Dermis blood vessel endothelial cell (primary cell): ENCODE measurements at regions not wholly inside any gene's neighbourhood (a gene's known extent, or its start where the extent isn't known, plus 50 kb on each side); places are given as distances from the start of the nearest gene placed in this dataset.

Experiments used
- DNase-seq: peaks from one replicate; pipeline ENCODE4 v3.0.0; 2010

DNA sequence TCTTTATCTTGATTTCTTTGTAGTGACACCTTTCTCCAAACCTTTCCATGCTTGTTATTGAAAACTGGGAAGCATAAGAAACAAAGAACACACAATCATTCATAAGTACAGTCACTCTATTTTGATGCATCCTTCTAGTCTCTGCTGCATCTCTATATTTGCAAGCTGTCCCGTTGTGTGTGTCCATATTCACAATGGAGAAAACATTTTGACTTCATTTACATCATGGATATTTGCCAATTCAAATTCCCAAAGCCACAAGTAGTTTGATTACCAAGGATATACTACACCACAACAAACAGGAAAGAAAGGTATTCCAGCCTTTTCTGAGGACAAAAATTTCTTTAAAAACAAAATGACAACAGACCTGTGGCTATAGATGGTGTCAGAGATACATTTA lies 673.8 kb downstream of the STIM2 start:
- no peak for DNase-seq

DNA sequence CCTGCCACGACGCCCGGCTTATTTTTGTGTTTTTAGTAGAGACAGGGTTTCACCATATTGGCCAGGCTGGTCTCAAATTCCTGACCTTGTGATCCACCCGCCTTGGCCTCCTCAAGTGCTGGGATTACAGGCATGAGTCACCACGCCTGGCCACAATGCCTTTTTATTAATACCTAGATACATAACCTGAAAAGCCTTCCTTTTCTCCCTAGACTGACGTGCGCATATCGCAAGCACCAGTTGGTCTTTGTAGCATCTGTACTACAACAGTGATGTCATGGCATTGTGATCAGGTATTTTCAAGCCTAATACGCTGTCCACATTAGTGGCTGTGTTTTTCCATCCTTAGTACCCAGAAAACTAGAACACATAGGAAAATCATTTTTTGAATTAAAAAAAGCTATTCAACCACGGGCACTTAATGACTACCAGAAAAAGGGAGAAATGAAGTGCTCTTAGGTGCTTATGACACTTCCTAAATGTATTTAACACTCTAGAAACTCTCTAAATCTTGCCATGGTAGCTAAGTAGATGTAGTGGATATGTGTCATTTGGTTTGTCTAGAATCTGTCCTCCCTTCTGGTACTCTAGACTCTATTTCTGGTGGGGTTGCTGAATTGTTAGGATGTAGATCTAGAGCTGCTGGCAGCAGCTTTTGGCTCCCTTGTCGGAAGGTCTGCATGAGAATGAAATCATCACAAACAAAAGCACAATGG lies 707.8 kb downstream of the STIM2 start:
- DNase-seq = no peak

DNA sequence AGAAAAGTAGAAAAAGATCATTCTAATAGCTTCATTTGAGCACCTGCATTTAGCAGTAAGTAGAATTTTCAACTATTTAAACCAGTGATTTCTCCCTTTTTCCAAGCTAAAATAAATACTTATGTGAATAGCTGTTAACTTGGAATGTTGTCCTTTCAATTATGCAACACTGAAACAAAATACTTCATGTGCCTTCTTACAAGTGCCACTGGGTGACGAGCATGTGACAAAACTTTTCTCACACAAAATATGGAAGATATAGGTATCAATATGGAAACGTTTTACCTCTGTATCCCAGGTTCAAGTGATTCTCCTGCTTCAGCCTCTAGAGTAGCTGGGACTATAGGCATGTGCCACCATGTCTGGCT lies 708.3 kb downstream of the STIM2 start:
- no peak for DNase-seq

- DNase-seq = no peak
Observed at GRCh38 chr4:27574743-27575142, 714.1 kb downstream of the STIM2 start.

GRCh38 chr4:27577951-27578350 lies 717.3 kb downstream of the STIM2 start:
- no peak for DNase-seq

DNA sequence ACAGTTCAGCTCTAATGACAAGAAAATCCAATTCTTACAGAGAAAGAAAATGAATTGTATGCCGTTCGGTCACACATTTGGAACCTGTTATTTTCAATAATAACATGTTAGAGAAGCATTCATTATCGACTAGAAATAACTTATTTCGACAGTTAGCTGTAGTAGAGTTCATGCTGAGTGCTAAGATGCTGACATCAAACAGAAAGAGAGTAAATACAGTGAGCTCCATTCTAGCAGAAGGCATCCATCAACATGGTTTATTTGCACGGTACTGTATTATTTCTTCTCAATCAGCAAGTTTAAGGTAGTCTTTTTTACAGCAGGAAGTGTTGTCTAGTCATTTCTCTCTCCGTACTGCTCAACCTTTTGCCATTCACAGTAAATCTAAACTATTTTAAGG lies 732.1 kb downstream of the STIM2 start:
- DNase-seq = no peak

DNA sequence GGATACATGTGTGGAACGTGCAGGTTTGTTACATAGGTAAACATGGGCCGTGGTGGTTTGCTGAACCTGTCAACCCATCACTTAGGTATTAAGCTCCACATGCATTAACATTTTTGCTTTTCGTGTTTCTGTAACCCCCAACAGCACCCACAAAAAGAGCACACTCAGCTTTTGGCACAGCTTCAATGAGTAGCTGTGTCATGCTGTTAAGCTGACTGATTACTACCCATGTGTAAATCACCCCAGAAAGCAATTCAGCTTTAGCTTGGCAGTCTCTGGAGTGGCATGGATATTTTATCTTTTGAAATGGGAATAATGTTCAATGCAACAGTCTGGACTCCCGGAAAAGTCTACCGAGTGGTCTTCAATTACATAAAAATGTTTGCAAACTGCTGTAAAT lies 734.3 kb downstream of the STIM2 start:
- DNase-seq = no peak

DNA sequence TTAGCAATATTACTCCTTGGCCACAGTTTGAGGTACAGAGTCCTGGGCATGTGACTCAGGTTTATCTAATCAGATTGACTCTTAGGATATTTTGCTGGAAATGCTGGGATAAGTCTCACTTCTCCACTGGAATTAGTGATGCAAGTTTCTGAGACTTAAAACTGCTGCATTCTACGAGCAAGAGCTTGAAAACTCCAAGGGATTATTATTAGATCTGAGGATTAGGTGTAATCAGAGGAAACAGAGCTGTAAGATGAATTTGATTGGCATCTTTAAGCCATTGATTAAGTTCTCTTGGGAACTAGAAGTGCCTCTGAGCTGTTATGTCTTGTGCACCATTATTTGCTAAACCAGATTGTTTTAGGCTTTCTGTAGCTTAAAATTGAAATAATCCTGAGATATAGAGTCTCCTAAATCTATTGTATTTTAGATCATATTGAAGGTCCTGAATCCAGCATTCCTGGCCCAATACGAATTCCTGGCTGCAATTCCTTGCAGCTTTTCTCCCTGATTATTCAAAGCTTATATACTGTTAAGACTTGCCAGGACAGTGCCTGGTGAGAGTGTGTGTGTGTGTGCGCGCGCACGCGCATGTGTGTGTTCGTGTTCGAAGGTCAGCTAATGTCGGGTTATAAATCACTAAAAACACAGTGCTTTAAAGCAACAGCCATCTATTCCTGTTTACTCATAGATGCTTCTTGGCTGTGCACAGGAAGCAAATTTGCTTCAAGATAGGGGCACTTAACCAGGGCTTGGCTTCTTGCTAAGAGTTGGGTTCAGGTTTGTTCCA lies 735.1 kb downstream of the STIM2 start:
- DNase-seq = no peak

DNA sequence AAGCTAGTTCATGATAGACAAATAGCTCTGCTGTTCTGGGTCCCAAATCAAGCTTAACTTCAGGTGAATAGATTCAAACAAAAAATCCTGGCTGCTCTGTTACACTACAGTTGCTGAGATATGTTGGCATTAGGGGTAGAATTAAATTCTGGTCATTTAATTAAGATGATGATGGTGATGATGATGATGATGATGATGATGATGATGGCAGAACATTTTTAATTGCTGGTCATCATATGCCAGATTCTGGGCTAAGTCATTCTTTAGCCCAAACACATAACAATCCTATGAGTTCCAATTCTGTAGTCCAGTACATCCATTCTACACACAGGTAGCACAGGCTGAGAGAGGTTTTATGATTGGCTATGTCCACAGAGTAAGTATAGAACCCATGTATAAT lies 741.5 kb downstream of the STIM2 start:
- no peak for DNase-seq

DNA sequence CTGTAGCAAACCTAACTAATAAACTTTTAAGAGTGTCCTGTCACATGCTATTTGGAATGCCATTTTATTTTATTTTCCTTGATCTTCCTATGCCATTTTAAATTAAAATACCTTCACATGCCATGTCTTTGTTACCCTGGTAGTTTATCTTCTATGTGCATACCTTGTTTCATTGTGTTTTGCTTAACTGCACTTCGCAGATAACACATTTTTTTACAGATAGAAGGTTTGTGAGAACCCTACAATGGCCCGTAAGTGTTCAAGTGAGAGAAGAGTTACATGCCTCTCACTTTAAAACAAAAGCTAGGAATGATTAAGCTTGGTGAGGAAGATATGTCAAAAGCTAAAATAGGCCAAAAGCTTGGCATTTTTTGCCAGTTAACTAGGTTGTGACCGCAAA lies 744.1 kb downstream of the STIM2 start:
- DNase-seq = no peak

GRCh38 chr4:27616166-27616565 lies 755.5 kb downstream of the STIM2 start:
- DNase-seq = no peak

DNA sequence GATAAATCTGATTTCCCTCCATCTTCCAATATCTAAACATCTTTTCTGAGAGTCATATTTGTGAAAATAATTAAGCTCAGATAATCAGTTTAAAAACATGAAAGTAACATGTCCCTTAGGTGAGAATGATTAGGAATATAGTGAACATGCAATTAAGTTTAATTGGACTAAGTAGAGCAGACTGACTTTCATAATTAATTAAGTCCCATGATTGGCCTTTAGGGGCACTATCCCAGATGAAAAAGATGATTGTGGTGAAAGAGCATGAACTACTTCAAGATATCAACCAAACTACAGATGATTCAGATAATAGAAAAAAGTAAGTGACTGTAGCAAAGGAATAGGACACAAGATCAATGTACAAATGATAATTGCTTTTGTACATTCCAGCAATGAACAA lies 758.8 kb downstream of the STIM2 start:
- no peak for DNase-seq

DNA sequence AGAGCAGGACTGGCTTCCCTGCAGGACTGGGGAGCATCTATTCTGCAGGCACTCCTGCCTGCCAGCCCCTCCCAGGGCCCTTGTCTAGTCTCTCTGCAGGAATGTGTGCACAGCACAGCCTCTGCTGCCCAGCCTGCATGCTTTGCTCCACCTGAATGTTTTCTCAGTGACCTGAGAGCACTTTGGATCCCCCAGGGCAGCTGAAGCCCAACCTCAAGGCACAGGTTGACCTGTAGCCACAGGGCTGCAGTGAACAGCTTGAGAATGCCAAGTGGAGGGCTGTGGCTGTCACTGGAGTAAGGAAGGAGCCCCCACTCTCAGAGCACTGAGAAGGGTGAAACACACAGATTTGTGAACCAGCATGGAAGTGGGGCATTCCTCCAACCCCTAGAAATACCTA lies 760.2 kb downstream of the STIM2 start:
- DNase-seq = no peak

GRCh38 chr4:27624749-27625148 lies 764.1 kb downstream of the STIM2 start:
- no peak for DNase-seq

DNA sequence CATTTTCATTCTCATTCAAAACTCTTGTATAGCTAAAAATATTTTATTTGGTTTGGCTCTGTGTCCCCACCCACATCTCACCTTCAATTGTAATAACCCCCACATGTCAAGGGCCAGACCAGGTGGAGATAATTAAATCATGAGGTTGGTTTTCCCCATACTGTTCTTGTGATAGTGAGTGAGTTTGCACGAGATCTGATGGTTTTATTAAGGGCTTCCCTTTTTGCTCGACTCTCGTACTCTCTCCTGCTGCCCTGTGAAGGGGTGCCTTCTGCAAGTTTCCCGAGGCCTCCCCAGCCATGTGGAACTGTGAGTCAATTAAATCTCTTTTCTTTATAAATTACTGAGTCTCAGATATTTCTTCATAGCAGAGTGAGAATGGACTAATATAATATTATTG lies 768.0 kb downstream of the STIM2 start:
- no peak for DNase-seq

GRCh38 chr4:27629532-27630225 lies 769.0 kb downstream of the STIM2 start:
- no peak for DNase-seq

GRCh38 chr4:27635936-27636913 lies 775.6 kb downstream of the STIM2 start:
- DNase-seq = no peak

DNA sequence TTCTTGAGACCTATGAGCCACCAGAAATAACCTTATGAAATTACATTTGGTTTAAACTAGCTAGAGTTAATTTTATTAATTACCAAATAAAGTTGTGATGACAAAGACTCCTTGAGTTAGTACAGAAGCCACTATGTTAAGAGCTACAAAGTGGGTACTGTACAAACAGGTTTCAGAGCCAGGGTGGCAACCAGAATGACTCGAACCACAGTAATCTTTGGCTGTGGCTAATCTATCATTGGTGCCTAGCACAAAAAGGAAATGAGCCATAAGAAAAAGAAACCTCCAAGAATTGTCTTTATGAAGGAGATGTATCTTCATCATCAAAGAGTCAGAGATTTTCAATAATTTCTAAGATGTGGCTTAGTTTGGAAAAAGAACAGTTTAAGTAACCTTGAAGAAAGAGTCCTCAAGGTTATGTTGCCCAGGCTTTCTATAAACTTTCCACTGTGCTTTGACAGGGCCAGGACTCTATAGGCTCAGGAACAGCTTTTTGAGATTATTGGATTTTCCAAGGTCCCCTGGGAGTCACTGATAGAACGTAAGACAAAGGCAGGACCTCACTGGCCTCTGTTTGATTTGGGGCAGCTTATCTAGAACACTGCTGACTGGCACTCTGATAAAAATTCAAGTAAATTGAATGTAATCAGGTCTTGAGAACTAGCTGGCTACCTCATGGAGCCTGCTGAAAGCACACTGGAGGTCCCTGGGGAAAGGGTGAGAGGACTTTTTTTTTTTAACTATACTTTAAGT lies 777.7 kb downstream of the STIM2 start:
- DNase-seq = no peak

- DNase-seq = no peak
Observed at GRCh38 chr4:27643101-27643500, 782.5 kb downstream of the STIM2 start.

- no peak for DNase-seq
Observed at GRCh38 chr4:27648416-27648815, 787.8 kb downstream of the STIM2 start.

DNA sequence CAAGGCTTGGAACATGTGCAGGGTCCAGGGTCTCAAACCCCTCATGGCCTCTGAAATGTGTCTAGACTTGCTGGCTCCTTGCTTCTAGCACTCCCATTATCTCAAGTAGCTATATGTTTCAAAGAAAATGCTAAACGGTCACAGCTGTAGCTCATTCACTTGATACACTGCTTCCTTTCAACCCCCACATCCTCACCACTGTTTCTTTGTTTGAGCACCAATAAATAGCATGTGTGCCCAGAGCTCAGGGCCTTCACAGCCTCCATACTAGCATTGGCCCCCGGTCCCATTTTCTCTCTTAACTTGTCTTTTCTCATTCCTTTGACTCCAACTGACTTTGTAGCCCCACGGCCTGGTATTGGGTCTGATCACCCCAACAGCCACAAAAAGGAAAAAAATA lies 801.8 kb downstream of the STIM2 start:
- DNase-seq = no peak

DNA sequence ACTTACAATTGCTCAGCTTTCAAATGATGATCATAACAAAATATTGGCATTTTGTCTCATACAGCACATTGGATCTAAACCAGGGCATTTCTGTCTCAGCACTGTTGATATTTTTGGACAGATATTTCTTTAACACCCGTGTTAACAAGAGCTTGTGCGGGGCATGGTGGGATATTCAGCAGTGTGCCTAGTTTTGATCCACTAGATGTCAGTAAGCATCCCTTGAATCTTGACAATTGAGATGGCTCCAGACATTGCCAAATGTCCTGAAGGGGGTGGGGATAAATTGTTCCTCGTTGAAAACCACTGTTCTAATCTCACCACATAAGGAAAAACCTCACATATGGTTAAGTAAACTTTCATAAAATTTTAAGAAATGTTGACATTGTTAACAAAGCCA lies 806.3 kb downstream of the STIM2 start:
- no peak for DNase-seq
